ENCODE measurements at regions not wholly inside any gene's neighbourhood (a gene's known extent, or its start where the extent isn't known, plus 50 kb on each side); places are given as distances from the start of the nearest gene placed in this dataset.

GRCh38 chr3:193870376-193871219 is 265.4 kb upstream of the HES1 start:
- DNase-seq (ENCODE audit: extremely low read depth, low read depth), result no peak

- DNase-seq (ENCODE audit: extremely low read depth, low read depth), result no peak
Observed at GRCh38 chr3:193871220-193871485, 264.8 kb upstream of the HES1 start.

GRCh38 chr3:193872265-193872753 is 263.6 kb upstream of the HES1 start:
- no peak for DNase-seq (ENCODE audit: extremely low read depth, low read depth)

GRCh38 chr3:193873426-193874201 is 262.3 kb upstream of the HES1 start:
- DNase-seq (ENCODE audit: extremely low read depth, low read depth), result no peak

GRCh38 chr3:193874512-193874911 is 261.4 kb upstream of the HES1 start:
- DNase-seq (ENCODE audit: extremely low read depth, low read depth), result no peak

- no peak for DNase-seq (ENCODE audit: extremely low read depth, low read depth)
Observed at GRCh38 chr3:193874997-193875593, 260.9 kb upstream of the HES1 start.

- DNase-seq (ENCODE audit: extremely low read depth, low read depth), result no peak
Observed at GRCh38 chr3:193875601-193876321, 260.2 kb upstream of the HES1 start.

GRCh38 chr3:193879099-193879863 is 256.7 kb upstream of the HES1 start:
- no peak for DNase-seq (ENCODE audit: extremely low read depth, low read depth)

GRCh38 chr3:193879864-193880242 is 256.1 kb upstream of the HES1 start:
- no peak for DNase-seq (ENCODE audit: extremely low read depth, low read depth)

- DNase-seq (ENCODE audit: extremely low read depth, low read depth), result no peak
Observed at GRCh38 chr3:193882091-193882490, 253.9 kb upstream of the HES1 start.

- DNase-seq (ENCODE audit: extremely low read depth, low read depth), result no peak
Observed at GRCh38 chr3:193883551-193883950, 252.4 kb upstream of the HES1 start.

- DNase-seq (ENCODE audit: extremely low read depth, low read depth), result no peak
Observed at GRCh38 chr3:193884027-193884426, 251.9 kb upstream of the HES1 start.

- DNase-seq (ENCODE audit: extremely low read depth, low read depth), result no peak
Observed at GRCh38 chr3:193884652-193885051, 251.3 kb upstream of the HES1 start.

GRCh38 chr3:193885832-193886231 is 250.1 kb upstream of the HES1 start:
- DNase-seq (ENCODE audit: extremely low read depth, low read depth), result no peak

GRCh38 chr3:193890016-193890897 is 245.7 kb upstream of the HES1 start:
- DNase-seq (ENCODE audit: extremely low read depth, low read depth), result no peak

- no peak for DNase-seq (ENCODE audit: extremely low read depth, low read depth)
Observed at GRCh38 chr3:193894121-193894863, 241.7 kb upstream of the HES1 start.

- DNase-seq (ENCODE audit: extremely low read depth, low read depth), result no peak
Observed at GRCh38 chr3:193895409-193895808, 240.5 kb upstream of the HES1 start.

- DNase-seq (ENCODE audit: extremely low read depth, low read depth), result no peak
Observed at GRCh38 chr3:193896419-193896818, 239.5 kb upstream of the HES1 start.

- no peak for DNase-seq (ENCODE audit: extremely low read depth, low read depth)
Observed at GRCh38 chr3:193897288-193897687, 238.7 kb upstream of the HES1 start.
